ENCODE measurements at regions not wholly inside any gene's neighbourhood (a gene's known extent, or its start where the extent isn't known, plus 50 kb on each side); places are given as distances from the start of the nearest gene placed in this dataset.

- TF ChIP-seq CTCF (IDR thresholded peaks at IDR 0.05; ENCODE audit: borderline replicate concordance, extremely low read depth, low read length, poor library complexity, severe bottlenecking) = no peak
- TF ChIP-seq EZH2 (IDR thresholded peaks at IDR 0.05; ENCODE audit: borderline replicate concordance, low read depth, low read length, severe bottlenecking) = no peak
Observed at GRCh38 chr3:76245073-76245472, 459.7 kb upstream of the ZNF717 start.

Data from DND-41 (cell line).